ENCODE measurements at regions not wholly inside any gene's neighbourhood (a gene's known extent, or its start where the extent isn't known, plus 50 kb on each side); places are given as distances from the start of the nearest gene placed in this dataset.

GRCh38 chr6:141244366-141244765 is 888.4 kb upstream of the GJE1 start:
- Histone ChIP-seq H3K27ac (ENCODE audit: extremely low read depth, low read depth, low read length) (no peak overlapping the region), H4K20me1 (replicated peaks; ENCODE audit: control insufficient read depth, insufficient read depth, low read length) (no peaks in the 10 kb centered on the region), H3K36me3 (ENCODE audit: control insufficient read depth, insufficient read depth, low read length) (no peaks in the 10 kb centered on the region), H3K4me1 (replicated peaks in 1 of 2; ENCODE audit: control insufficient read depth in 2 of 2, insufficient read depth in 2 of 2, low read length in 2 of 2) (no peaks in the 10 kb centered on the region), H3K4me2 (ENCODE audit: insufficient read depth, low read length) (no peak overlapping the region), H3K9me1 (ENCODE audit: control insufficient read depth, insufficient read depth, low read length) (no peaks in the 10 kb centered on the region), H2AFZ (ENCODE audit: low read depth, low read length) (no peak overlapping the region), H3K27me3 (ENCODE audit: control insufficient read depth in 2 of 2, insufficient read depth in 2 of 2, low read length in 2 of 2) (no peaks in the 10 kb centered on the region), H3K9me3 (replicated peaks; ENCODE audit: control insufficient read depth, insufficient read depth, low read depth, low read length) (no peaks in the 10 kb centered on the region), H3K9ac (ENCODE audit: insufficient read depth in 1 of 2, low read depth in 2 of 2, low read length in 2 of 2) (no peak overlapping the region), H3K79me2 (ENCODE audit: control insufficient read depth, insufficient read depth, low read length) (no peaks in the 10 kb centered on the region), H3K4me3 (no peak overlapping the region)
- POLR2A ChIA-PET: no interaction called here
- BruUV-seq (replicated peaks): no TSS peak
- ATAC-seq (no peak), DNase-seq (ENCODE audit: extremely low read depth in 1 of 4, low spot score in 3 of 4) (no peak), FAIRE-seq (no peak)
- intact Hi-C loops (cut with micrococcal nuclease): no loop called here
- CTCF ChIA-PET (ENCODE audit: low intra/inter-chr PET ratio): no interaction called here
- no peak for TF ChIP-seq ZNF449 (CRISPR knock-in tag; IDR thresholded peaks at IDR 0.05)
- TF ChIP-seq SRSF7 (optimal IDR thresholded peaks at IDR 0.05; ENCODE audit: low read depth, low read length): no peak
- no peak for TF ChIP-seq CBX3 (IDR thresholded peaks at IDR 0.05; ENCODE audit: borderline replicate concordance in 1 of 2, low read length in 2 of 2)
- TF ChIP-seq MAFK (IDR thresholded peaks at IDR 0.05; ENCODE audit: low read length): no peak
- no peak for TF ChIP-seq RFX1 (IDR thresholded peaks at IDR 0.05)
- WGBS (ENCODE audit: insufficient coverage, low coverage, missing lambda C conversion rate): 0% methylated on average over 2 of the region's 2 CpGs
- in situ Hi-C loops (cut with MboI): no loop called here

GRCh38 chr6:141242957-141243356 is 889.8 kb upstream of the GJE1 start:
- TF ChIP-seq ZNF316 (IDR thresholded peaks at IDR 0.05) (peak; percentile 61), POLR3G (IDR thresholded peaks at IDR 0.05; ENCODE audit: extremely low read depth, insufficient read length, insufficient replicate concordance) (no peak)
- Histone ChIP-seq H3K4me2 (ENCODE audit: insufficient read depth, low read length) (no peak overlapping the region), H3K36me3 (ENCODE audit: control insufficient read depth, insufficient read depth, low read length) (no peaks in the 10 kb centered on the region), H4K20me1 (replicated peaks; ENCODE audit: control insufficient read depth, insufficient read depth, low read length) (no peaks in the 10 kb centered on the region), H3K9me1 (ENCODE audit: control insufficient read depth, insufficient read depth, low read length) (no peaks in the 10 kb centered on the region), H3K9ac (ENCODE audit: insufficient read depth in 1 of 2, low read depth in 2 of 2, low read length in 2 of 2) (no peak overlapping the region), H3K27ac (ENCODE audit: extremely low read depth, low read depth, low read length) (no peak overlapping the region), H3K27me3 (ENCODE audit: control insufficient read depth in 2 of 2, insufficient read depth in 2 of 2, low read length in 2 of 2) (no peaks in the 10 kb centered on the region), H3K79me2 (ENCODE audit: control insufficient read depth, insufficient read depth, low read length) (no peaks in the 10 kb centered on the region), H2AFZ (ENCODE audit: low read depth, low read length) (no peak overlapping the region), H3K9me3 (replicated peaks; ENCODE audit: control insufficient read depth, insufficient read depth, low read depth, low read length) (no peaks in the 10 kb centered on the region), H3K4me3 (no peak overlapping the region), H3K4me1 (replicated peaks in 1 of 2; ENCODE audit: control insufficient read depth in 2 of 2, insufficient read depth in 2 of 2, low read length in 2 of 2) (no peaks in the 10 kb centered on the region)
- ChIA-PET CTCF (ENCODE audit: low intra/inter-chr PET ratio) (no interaction called here), POLR2A (no interaction called here)
- FAIRE-seq: no peak
- BruUV-seq (replicated peaks): no TSS peak
- DNase-seq (ENCODE audit: extremely low read depth in 1 of 4, low spot score in 3 of 4): no peak
- in situ Hi-C loops (cut with MboI): no loop called here
- no peak for ATAC-seq
- intact Hi-C loops (cut with micrococcal nuclease): no loop called here
- WGBS (ENCODE audit: insufficient coverage, low coverage, missing lambda C conversion rate): 3% methylated on average over 1 of the region's 1 CpG

Measured in K562 (cell line).